IMR-90 (cell line): ENCODE measurements at regions not wholly inside any gene's neighbourhood (a gene's known extent, or its start where the extent isn't known, plus 50 kb on each side); places are given as distances from the start of the nearest gene placed in this dataset.

Experiments
- ATAC-seq: fragments of 200-7000 bp; cut with Tn5 transposase; 2 replicates; pipeline ENCODE4 v1.9.1; 2020; ENCODE audit warnings: low read depth, mild to moderate bottlenecking, moderate library complexity
- BruUV-seq: library from RNA; stranded (reverse); fragments of 400-500 nt; replicated peaks from 2 replicates; lab custom pipeline; 2021; lab: Mats Ljungman, UMichigan
- CTCF ChIA-PET: fragments of 300-600 bp; formaldehyde crosslinking; extraction: SDS; loops from one replicate; lab custom pipeline; 2021; ENCODE audit warnings: antibody characterized with exemption; lab: Yijun Ruan, JAX
- POLR2A ChIA-PET: fragments of 300-600 bp; sonication (Branson Sonifier 250); formaldehyde crosslinking; loops from one replicate; lab custom pipeline; 2022; ENCODE audit warnings: antibody characterized with exemption; ENCODE audit not compliant: unreplicated experiment; lab: Charles Lee
- DNase-seq: peaks from one replicate; pipeline ENCODE4 v3.0.0; 2013
- H2AFZ ChIP-seq: replicated peaks from 2 replicates; pipeline ENCODE3; 2013; ENCODE audit warnings: low read length, mild to moderate bottlenecking; ENCODE audit not compliant: poor library complexity
- H2AK5ac ChIP-seq: 2 replicates; pipeline ENCODE4 v1.6.1; 2013; ENCODE audit warnings: low read depth, low read length, inconsistent platforms
- H2AK9ac ChIP-seq: replicated peaks from 2 replicates; pipeline ENCODE3; 2013; ENCODE audit warnings: mild to moderate bottlenecking, low read depth, low read length, moderate library complexity; ENCODE audit not compliant: poor library complexity
- H2BK120ac ChIP-seq: 2 replicates; pipeline ENCODE4 v1.6.1; 2013; ENCODE audit warnings: low read depth, low read length, inconsistent platforms
- H2BK15ac ChIP-seq: 3 replicates; pipeline ENCODE4 v1.6.1; 2013; ENCODE audit warnings: low read depth, low read length, inconsistent platforms
- H2BK20ac ChIP-seq: 2 replicates; pipeline ENCODE4 v1.6.1; 2013; ENCODE audit warnings: low read depth, mild to moderate bottlenecking, inconsistent platforms, low read length, moderate library complexity
- H2BK5ac ChIP-seq: 2 replicates; pipeline ENCODE4 v1.6.1; 2013; ENCODE audit warnings: mild to moderate bottlenecking, low read depth, low read length, inconsistent platforms; ENCODE audit not compliant: poor library complexity, severe bottlenecking
- H3K14ac ChIP-seq: replicated peaks from 2 replicates; pipeline ENCODE4 v1.6.1; 2013; ENCODE audit warnings: low read depth, low read length, inconsistent platforms
- H3K18ac ChIP-seq: 2 replicates; pipeline ENCODE4 v1.6.1; 2013; ENCODE audit warnings: low read depth, low read length, control low read depth
- H3K23ac ChIP-seq: 2 replicates; pipeline ENCODE4 v1.6.1; 2013; ENCODE audit warnings: low read depth, low read length, inconsistent platforms
- H3K27ac ChIP-seq: 2 replicates; pipeline ENCODE4 v1.5.1; 2013; ENCODE audit warnings: mild to moderate bottlenecking, control low read depth, low read length; ENCODE audit not compliant: insufficient read depth
- H3K27me3 ChIP-seq: 2 replicates; pipeline ENCODE4 v1.6.1; 2013; ENCODE audit warnings: low read length; ENCODE audit not compliant: control insufficient read depth, insufficient read depth
- H3K36me3 ChIP-seq: 2 replicates; pipeline ENCODE4 v1.6.1; 2013; ENCODE audit warnings: low read length, mixed read lengths; ENCODE audit not compliant: control insufficient read depth, insufficient read depth
- H3K4ac ChIP-seq: 2 replicates; pipeline ENCODE4 v1.6.1; 2013; ENCODE audit warnings: low read depth, low read length, inconsistent platforms
- H3K4me1 ChIP-seq: 2 replicates; pipeline ENCODE4 v1.6.1; 2013; ENCODE audit warnings: low read length, mixed read lengths; ENCODE audit not compliant: control insufficient read depth, insufficient read depth
- H3K4me2 ChIP-seq: 2 replicates; pipeline ENCODE4 v1.6.1; 2013; ENCODE audit warnings: low read depth, mild to moderate bottlenecking, control low read depth, low read length, moderate library complexity
- H3K4me3 ChIP-seq: 2 replicates; pipeline ENCODE4 v1.5.1; 2013; ENCODE audit warnings: low read depth, mild to moderate bottlenecking, control low read depth, low read length, moderate library complexity; ENCODE audit not compliant: insufficient read depth
- H3K56ac ChIP-seq: 2 replicates; pipeline ENCODE4 v1.6.1; 2013; ENCODE audit warnings: low read length, inconsistent platforms; ENCODE audit not compliant: insufficient read depth; ENCODE audit errors: extremely low read depth
- H3K79me1 ChIP-seq, 2 experiments: 2 replicates each; pipeline ENCODE4 v1.6.1; 2013; ENCODE audit warnings: low read length in 2 of 2, inconsistent platforms in 1 of 2, low read depth in 1 of 2
- H3K9ac ChIP-seq: 2 replicates; pipeline ENCODE4 v1.6.1; 2013; ENCODE audit warnings: low read depth, low read length, control low read depth
- H3K9me1 ChIP-seq: 2 replicates; pipeline ENCODE4 v1.6.1; 2013; ENCODE audit warnings: low read length, inconsistent platforms; ENCODE audit not compliant: insufficient read depth
- H3K9me3 ChIP-seq: 2 replicates; pipeline ENCODE4 v1.6.1; 2013; ENCODE audit warnings: low read length; ENCODE audit not compliant: control insufficient read depth, insufficient read depth
- H4K20me1 ChIP-seq: 2 replicates; pipeline ENCODE4 v1.6.1; 2013; ENCODE audit warnings: low read length, inconsistent platforms; ENCODE audit not compliant: insufficient read depth
- H4K5ac ChIP-seq: 2 replicates; pipeline ENCODE4 v1.6.1; 2013; ENCODE audit warnings: mild to moderate bottlenecking, low read depth, low read length, control low read depth
- H4K8ac ChIP-seq, 2 experiments: 2 replicates each; pipeline ENCODE4 v1.6.1; 2013; ENCODE audit warnings: low read depth in 2 of 2, low read length in 2 of 2, control low read depth in 1 of 2, inconsistent platforms in 1 of 2
- H4K91ac ChIP-seq: 2 replicates; pipeline ENCODE4 v1.6.1; 2013; ENCODE audit warnings: low read depth, low read length, inconsistent platforms; ENCODE audit not compliant: insufficient read depth
- CEBPB ChIP-seq: IDR thresholded peaks from 2 replicates; pipeline ENCODE4 v1.6.1; 2012; ENCODE audit warnings: low read depth, low read length, improper control_type of control experiment
- CTCF ChIP-seq: conservative IDR thresholded peaks from 2 replicates; pipeline ENCODE4 v1.5.1; 2012; ENCODE audit warnings: mild to moderate bottlenecking, low read depth, low read length, improper control_type of control experiment
- MAZ ChIP-seq: IDR thresholded peaks from 2 replicates; pipeline ENCODE4 v1.6.1; 2012; ENCODE audit warnings: low read depth, mild to moderate bottlenecking, low read length, improper control_type of control experiment, moderate library complexity, borderline replicate concordance
- NFE2L2 ChIP-seq: fragments of 150-350 bp; IDR thresholded peaks from 2 replicates; pipeline ENCODE4 v1.6.1; 2016; ENCODE audit warnings: low read depth, mild to moderate bottlenecking, low read length
- RFX5 ChIP-seq: IDR thresholded peaks from 2 replicates; pipeline ENCODE4 v1.8.0; 2012; ENCODE audit warnings: low read depth, mild to moderate bottlenecking, low read length, moderate library complexity
- SMC3 ChIP-seq: fragments of 150-350 bp; IDR thresholded peaks from 2 replicates; pipeline ENCODE4 v1.6.1; 2016; ENCODE audit warnings: low read depth, mild to moderate bottlenecking, antibody characterized with exemption, low read length, moderate library complexity
- WGBS, 2 experiments: methylation state at CpG; one replicate each; pipeline versions ENCODE4 v1.1.5 to v1.1.7; 2013; ENCODE audit warnings: missing lambda C conversion rate in 2 of 2; ENCODE audit not compliant: insufficient read length in 1 of 2; ENCODE audit errors: extremely low coverage in 2 of 2; 5-methylcytosine and 5-hydroxymethylcytosine counted together
- dilution Hi-C: fragments of 300-500 bp; cut with HindIII; formaldehyde crosslinking; loops from one replicate; pipeline ENCODE4 v1.14.3; 2018; ENCODE audit warnings: low sequenced_read_pairs; ENCODE audit not compliant: unreplicated experiment
- in situ Hi-C: fragments of 300-500 bp; cut with MboI; formaldehyde crosslinking; loops from 3 replicates; pipeline ENCODE4 v1.14.3; 2019; ENCODE audit warnings: low sequenced_read_pairs, inconsistent platforms, mixed read lengths
- intact Hi-C: fragments of 100-400 bp; cut with micrococcal nuclease; formaldehyde crosslinking; loops from 2 replicates; pipeline ENCODE4 v1.10.0; 2022

GRCh38 chr16:49970797-49971431 is 54.1 kb upstream of the CNEP1R1 start:
- TF ChIP-seq CTCF (no peak), RFX5 (no peak), MAZ (no peak), CEBPB (no peak), NFE2L2 (no peak), SMC3 (no peak)
- no peak overlapping the region for H2BK5ac ChIP-seq
- no peak overlapping the region for H3K4ac ChIP-seq
- ATAC-seq (no peak), DNase-seq (no peak)
- H3K4me2 ChIP-seq = no peak overlapping the region
- BruUV-seq = no TSS peak
- H3K9me1 ChIP-seq = no peaks in the 10 kb centered on the region
- H3K14ac ChIP-seq = no peak overlapping the region
- H3K18ac ChIP-seq = no peak overlapping the region
- no peaks in the 10 kb centered on the region for H3K79me1 ChIP-seq
- H2BK20ac ChIP-seq = no peak overlapping the region
- no peak overlapping the region for H2AK5ac ChIP-seq
- no peak overlapping the region for H3K56ac ChIP-seq
- POLR2A ChIA-PET = no interaction called here
- CTCF ChIA-PET = no interaction called here
- no peaks in the 10 kb centered on the region for H3K4me1 ChIP-seq
- intact Hi-C loops (no loop called here), in situ Hi-C loops (no loop called here), dilution Hi-C loops (no loop called here)
- no peak overlapping the region for H2BK120ac ChIP-seq
- H3K4me3 ChIP-seq = no peak overlapping the region
- H3K23ac ChIP-seq = no peak overlapping the region
- no peak overlapping the region for H2AFZ ChIP-seq
- H3K9me3 ChIP-seq = no peaks in the 10 kb centered on the region
- H3K36me3 ChIP-seq = no peaks in the 10 kb centered on the region
- no peak overlapping the region for H4K8ac ChIP-seq
- H3K27me3 ChIP-seq = peaks cover 9% of the 10 kb centered on the region
- no peak overlapping the region for H3K27ac ChIP-seq
- H4K91ac ChIP-seq = no peak overlapping the region
- no CpG with 5 or more reads among the region's 8 CpGs for WGBS, 2 experiments
- H4K5ac ChIP-seq = no peak overlapping the region
- H2BK15ac ChIP-seq = no peak overlapping the region
- no peaks in the 10 kb centered on the region for H4K20me1 ChIP-seq
- H2AK9ac ChIP-seq = no peak overlapping the region
- no peak overlapping the region for H3K9ac ChIP-seq
